ENCODE measurements at regions not wholly inside any gene's neighbourhood (a gene's known extent, or its start where the extent isn't known, plus 50 kb on each side); places are given as distances from the start of the nearest gene placed in this dataset.
"Not testable (repeated sequence)": the region's sequence is repeated elsewhere in the genome, so short reads cannot be mapped to it uniquely, and the experiment has no call there.

GRCh38 chr4:28490669-28491068, 1630.0 kb downstream of the STIM2 start:
- Histone ChIP-seq H3K27me3 (no peaks in the 10 kb centered on the region), H3K27ac (no peak overlapping the region), H3K9me3 (replicated peaks) (peaks cover 3% of the 10 kb centered on the region; the same call in 1 of the 2 replicates), H3K36me3 (no peaks in the 10 kb centered on the region), H3K4me3 (no peak overlapping the region), H3K4me1 (no peaks in the 10 kb centered on the region)
- no peak for DNase-seq

DNA sequence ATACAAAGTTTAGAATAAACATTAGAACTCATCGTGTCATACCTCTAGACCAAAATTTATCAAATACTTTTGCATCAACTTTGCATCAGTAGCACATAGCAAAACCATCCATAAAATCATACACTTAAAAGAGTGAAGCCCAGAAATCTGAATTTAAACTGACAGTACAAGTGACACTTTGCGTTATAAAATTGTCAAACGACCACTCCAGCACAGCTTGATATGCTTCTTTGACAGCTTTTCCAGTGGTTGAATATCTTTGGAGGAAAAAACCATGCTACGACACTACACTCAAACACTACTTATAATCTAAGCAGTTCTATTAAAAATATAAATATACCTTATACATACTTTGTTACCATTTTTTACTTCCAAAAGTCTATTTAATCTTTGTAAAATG, 1644.4 kb downstream of the STIM2 start:
- no peak for DNase-seq
- Histone ChIP-seq H3K9me3 (replicated peaks) (no peaks in the 10 kb centered on the region), H3K27ac (no peak overlapping the region)

GRCh38 chr4:28508636-28509035, 1648.0 kb downstream of the STIM2 start:
- no peaks in the 10 kb centered on the region for H3K4me1 ChIP-seq
- H3K27me3 ChIP-seq, result no peaks in the 10 kb centered on the region
- no peaks in the 10 kb centered on the region for H3K9me3 ChIP-seq (replicated peaks)
- H3K27ac ChIP-seq, result no peak overlapping the region
- H3K4me3 ChIP-seq, result no peak overlapping the region
- no peak for DNase-seq
- no peaks in the 10 kb centered on the region for H3K36me3 ChIP-seq

More for the DNA sequence above, 1644.4 kb downstream of the STIM2 start:
- Histone ChIP-seq H3K4me3 (no peak overlapping the region), H3K27me3 (no peaks in the 10 kb centered on the region), H3K36me3 (no peaks in the 10 kb centered on the region), H3K4me1 (no peaks in the 10 kb centered on the region)

- not testable (repeated sequence) for DNase-seq; H3K4me3 ChIP-seq; H3K27me3 ChIP-seq; H3K9me3 ChIP-seq (replicated peaks); H3K27ac ChIP-seq; H3K36me3 ChIP-seq
- peaks cover 10% of the 10 kb centered on the region; the same call in 1 of the 2 replicates for H3K4me1 ChIP-seq
Measured at GRCh38 chr4:28514766-28515165, 1654.1 kb downstream of the STIM2 start.

- Histone ChIP-seq H3K4me1 (peaks cover 10% of the 10 kb centered on the region; the same call in 1 of the 2 replicates), H3K27ac (peak overlapping the region; percentile 32), H3K9me3 (replicated peaks) (peaks cover 5% of the 10 kb centered on the region; the same call in 1 of the 2 replicates), H3K27me3 (no peaks in the 10 kb centered on the region), H3K36me3 (no peaks in the 10 kb centered on the region), H3K4me3 (no peak overlapping the region)
- DNase-seq, result peak; percentile 13 to 36
Measured at GRCh38 chr4:28518561-28519165, 1658.0 kb downstream of the STIM2 start.

DNA sequence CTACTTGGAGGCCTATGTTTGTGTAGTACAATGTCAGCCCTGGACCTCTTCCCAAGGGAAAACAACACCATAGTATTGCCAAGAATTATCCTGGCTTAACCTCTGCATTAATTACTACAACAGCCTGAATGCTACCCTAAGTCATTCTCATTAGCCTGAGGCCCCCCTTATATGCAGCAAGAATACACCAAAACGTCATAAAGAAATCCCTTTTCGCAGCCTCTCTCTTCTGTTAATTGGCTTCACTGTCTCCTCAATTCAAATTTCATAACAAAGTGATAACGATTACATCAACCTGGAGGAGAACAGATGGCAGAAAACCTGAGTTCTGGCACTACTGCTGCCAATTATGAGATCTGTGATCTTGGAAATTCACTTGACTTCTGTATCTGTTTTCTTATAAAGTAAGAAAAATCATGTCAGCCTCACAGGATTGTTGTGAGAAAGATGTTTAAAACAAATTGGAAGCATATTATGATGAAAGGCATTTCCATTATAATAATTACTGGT, 1663.1 kb downstream of the STIM2 start:
- Histone ChIP-seq H3K27ac (no peak overlapping the region), H3K4me3 (no peak overlapping the region), H3K4me1 (peaks cover 11% of the 10 kb centered on the region)

DNA sequence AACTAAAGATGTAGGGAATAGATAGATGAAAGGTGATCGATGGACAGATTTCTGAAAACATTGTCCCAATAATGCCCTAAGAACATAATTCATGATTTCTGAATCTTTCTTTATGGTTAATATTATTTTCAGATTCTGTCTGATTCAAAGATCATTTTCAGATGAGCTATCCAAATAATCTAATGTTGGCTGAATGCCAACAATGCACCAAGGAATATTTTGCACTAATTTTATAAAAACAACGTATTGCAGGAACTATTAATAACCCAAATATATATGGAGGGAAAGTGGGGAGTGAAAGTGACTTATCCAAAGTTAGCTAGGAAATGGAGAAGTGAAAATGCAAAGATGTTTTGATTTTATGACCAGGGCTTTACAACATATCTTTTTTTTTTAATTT, 1675.5 kb downstream of the STIM2 start:
- no peaks in the 10 kb centered on the region for H3K36me3 ChIP-seq
- H3K27ac ChIP-seq, result no peak overlapping the region
- no peaks in the 10 kb centered on the region for H3K9me3 ChIP-seq (replicated peaks)
- no peaks in the 10 kb centered on the region for H3K4me1 ChIP-seq
- DNase-seq, result no peak
- H3K4me3 ChIP-seq, result no peak overlapping the region
- no peaks in the 10 kb centered on the region for H3K27me3 ChIP-seq

More for the DNA sequence above, 1663.1 kb downstream of the STIM2 start:
- Histone ChIP-seq H3K9me3 (replicated peaks) (no peaks in the 10 kb centered on the region), H3K36me3 (no peaks in the 10 kb centered on the region), H3K27me3 (no peaks in the 10 kb centered on the region)
- no peak for DNase-seq

GRCh38 chr4:28545986-28546385, 1685.3 kb downstream of the STIM2 start:
- H3K4me1 ChIP-seq, result no peaks in the 10 kb centered on the region
- DNase-seq, result no peak
- H3K36me3 ChIP-seq, result no peaks in the 10 kb centered on the region
- H3K4me3 ChIP-seq, result no peak overlapping the region
- no peaks in the 10 kb centered on the region for H3K9me3 ChIP-seq (replicated peaks)
- no peaks in the 10 kb centered on the region for H3K27me3 ChIP-seq
- no peak overlapping the region for H3K27ac ChIP-seq

DNA sequence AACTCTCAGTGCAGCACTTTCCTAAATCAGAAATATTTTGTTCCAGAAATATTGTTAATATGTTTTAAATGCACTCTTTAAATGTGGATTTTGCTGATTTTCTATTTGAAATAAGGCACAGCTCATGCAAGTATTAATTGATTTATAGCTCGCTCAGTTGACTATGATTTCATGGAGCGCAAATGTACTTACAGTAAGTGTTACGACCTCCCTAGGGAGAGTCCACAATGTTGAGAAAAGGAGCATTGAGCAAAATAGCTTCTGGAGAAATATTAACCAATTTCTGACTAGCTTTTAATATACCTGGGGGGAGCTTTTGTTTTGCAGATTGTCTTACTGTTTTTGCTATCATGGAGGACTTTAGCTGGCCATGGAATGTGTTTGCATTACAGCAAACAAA, 1687.5 kb downstream of the STIM2 start:
- no peak overlapping the region for H3K27ac ChIP-seq
- no peak overlapping the region for H3K4me3 ChIP-seq
- H3K36me3 ChIP-seq, result no peaks in the 10 kb centered on the region
- no peaks in the 10 kb centered on the region for H3K9me3 ChIP-seq (replicated peaks)
- DNase-seq, result no peak
- H3K27me3 ChIP-seq, result no peaks in the 10 kb centered on the region
- no peaks in the 10 kb centered on the region for H3K4me1 ChIP-seq

- H3K36me3 ChIP-seq, result no peaks in the 10 kb centered on the region
- no peak overlapping the region for H3K4me3 ChIP-seq
- H3K9me3 ChIP-seq (replicated peaks), result no peaks in the 10 kb centered on the region
- no peak for DNase-seq
- no peak overlapping the region for H3K27ac ChIP-seq
- H3K27me3 ChIP-seq, result no peaks in the 10 kb centered on the region
- no peaks in the 10 kb centered on the region for H3K4me1 ChIP-seq
Measured at GRCh38 chr4:28548594-28548993, 1688.0 kb downstream of the STIM2 start.

- Histone ChIP-seq H3K4me1 (no peaks in the 10 kb centered on the region), H3K27me3 (no peaks in the 10 kb centered on the region), H3K9me3 (replicated peaks) (no peaks in the 10 kb centered on the region), H3K27ac (no peak overlapping the region), H3K36me3 (no peaks in the 10 kb centered on the region), H3K4me3 (no peak overlapping the region)
- DNase-seq, result peak in 1 of 2 experiments; percentile 7
Measured at GRCh38 chr4:28555866-28556265, 1695.2 kb downstream of the STIM2 start.

GRCh38 chr4:28557755-28558154, 1697.1 kb downstream of the STIM2 start:
- Histone ChIP-seq H3K36me3 (no peaks in the 10 kb centered on the region), H3K27me3 (no peaks in the 10 kb centered on the region), H3K27ac (no peak overlapping the region), H3K9me3 (replicated peaks) (no peaks in the 10 kb centered on the region), H3K4me1 (no peaks in the 10 kb centered on the region), H3K4me3 (no peak overlapping the region)
- no peak for DNase-seq

DNA sequence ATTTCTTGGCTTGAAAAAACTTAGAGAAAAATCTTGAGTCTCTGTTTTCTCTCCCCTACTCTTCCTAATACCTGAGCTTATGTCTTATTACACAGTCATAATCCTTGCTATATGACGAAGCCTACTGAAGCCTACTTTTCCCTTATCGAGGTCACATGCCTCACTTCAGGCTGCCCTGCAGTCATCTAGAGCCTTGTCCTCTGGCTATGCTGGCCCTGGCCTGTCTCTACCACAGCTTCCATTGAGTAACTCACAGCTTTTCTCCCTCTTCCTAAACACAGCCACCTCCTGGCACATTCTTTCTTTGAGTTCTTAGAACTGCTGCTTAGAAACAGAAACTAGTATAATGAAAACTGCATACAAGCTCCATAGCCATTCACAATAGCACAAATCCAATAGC, 1698.3 kb downstream of the STIM2 start:
- Histone ChIP-seq H3K36me3 (no peaks in the 10 kb centered on the region), H3K27me3 (no peaks in the 10 kb centered on the region), H3K9me3 (replicated peaks) (no peaks in the 10 kb centered on the region), H3K4me1 (no peaks in the 10 kb centered on the region), H3K27ac (no peak overlapping the region), H3K4me3 (no peak overlapping the region)
- DNase-seq, result peak in 1 of 2 experiments; percentile 4

DNA sequence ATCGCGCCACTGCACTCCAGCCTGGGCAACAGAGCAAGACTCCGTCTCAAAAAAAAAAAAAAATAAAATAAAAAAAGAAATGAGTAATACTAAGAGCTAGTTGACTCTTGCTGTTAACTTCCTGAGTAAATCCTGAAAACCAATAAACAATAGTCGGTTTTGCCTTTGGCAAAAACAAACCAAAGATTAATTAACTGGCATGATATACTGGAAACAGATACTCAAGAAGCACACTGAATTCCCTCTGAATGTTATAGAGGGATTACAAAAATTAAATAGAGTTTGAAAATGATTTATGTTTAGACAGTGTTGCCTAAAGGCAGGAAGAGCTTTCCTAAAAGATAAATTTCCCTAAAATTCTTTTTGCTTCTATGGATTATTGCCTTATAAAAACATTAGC, 1702.3 kb downstream of the STIM2 start:
- H3K27me3 ChIP-seq, result no peaks in the 10 kb centered on the region
- H3K4me3 ChIP-seq, result no peak overlapping the region
- no peaks in the 10 kb centered on the region for H3K4me1 ChIP-seq
- no peaks in the 10 kb centered on the region; the same call in 1 of the 2 replicates for H3K36me3 ChIP-seq
- H3K9me3 ChIP-seq (replicated peaks), result no peaks in the 10 kb centered on the region
- DNase-seq, result no peak
- no peak overlapping the region for H3K27ac ChIP-seq

DNA sequence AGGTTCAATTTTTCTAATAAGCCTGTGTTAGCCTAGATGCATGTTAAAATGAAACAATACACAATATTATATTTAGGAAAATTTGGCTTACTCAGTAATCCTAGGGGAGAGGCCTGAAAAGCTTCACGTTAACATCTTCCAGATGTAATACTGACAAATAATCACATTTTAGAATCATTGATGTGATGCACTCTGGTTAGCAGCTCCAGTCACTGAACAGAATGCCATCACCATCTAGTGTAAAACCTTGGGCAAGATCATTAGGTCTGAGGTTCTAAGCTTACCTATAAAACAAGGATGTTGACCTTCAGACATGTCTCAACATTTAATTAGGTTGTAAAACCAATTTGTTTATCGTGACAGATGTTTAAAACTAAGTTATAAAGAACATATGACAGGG, 1704.8 kb downstream of the STIM2 start:
- Histone ChIP-seq H3K9me3 (replicated peaks) (no peaks in the 10 kb centered on the region), H3K4me1 (no peaks in the 10 kb centered on the region), H3K27ac (no peak overlapping the region), H3K36me3 (no peaks in the 10 kb centered on the region; the same call in 1 of the 2 replicates), H3K4me3 (no peak overlapping the region), H3K27me3 (no peaks in the 10 kb centered on the region)
- DNase-seq, result no peak

- Histone ChIP-seq H3K9me3 (replicated peaks) (no peaks in the 10 kb centered on the region), H3K27me3 (no peaks in the 10 kb centered on the region)
- no peak for DNase-seq
Measured at GRCh38 chr4:28600958-28601357, 1740.3 kb downstream of the STIM2 start.

More at GRCh38 chr4:28600958-28601357, 1740.3 kb downstream of the STIM2 start:
- H3K27ac ChIP-seq, result no peak overlapping the region
- H3K4me1 ChIP-seq, result no peaks in the 10 kb centered on the region
- H3K4me3 ChIP-seq, result no peak overlapping the region
- H3K36me3 ChIP-seq, result no peaks in the 10 kb centered on the region

All from SJCRH30 (cell line).